ENCODE measurements at regions not wholly inside any gene's neighbourhood (a gene's known extent, or its start where the extent isn't known, plus 50 kb on each side); places are given as distances from the start of the nearest gene placed in this dataset.

GRCh38 chr1:221840511-221841243 lies 98.8 kb upstream of the DUSP10 start:
- POLR2A ChIA-PET = no interaction called here

More at GRCh38 chr1:221840511-221841243, 98.8 kb upstream of the DUSP10 start:
- TF ChIP-seq POLR2AphosphoS5 (IDR thresholded peaks at IDR 0.05; ENCODE audit: low read depth, low read length) (no peak), PBX3 (IDR thresholded peaks at IDR 0.05) (no peak), RAD21 (IDR thresholded peaks at IDR 0.05; ENCODE audit: low read length) (no peak), REST (IDR thresholded peaks at IDR 0.05; ENCODE audit: low read depth, low read length) (no peak), CTCF (IDR thresholded peaks at IDR 0.05) (no peak), SMC3 (IDR thresholded peaks at IDR 0.05; ENCODE audit: low read depth, low read length) (no peak), FOXM1 (IDR thresholded peaks at IDR 0.05; ENCODE audit: low read depth) (no peak), TCF12 (IDR thresholded peaks at IDR 0.05) (no peak), SIN3A (IDR thresholded peaks at IDR 0.05; ENCODE audit: borderline replicate concordance, low read depth, low read length) (no peak), EP300 (IDR thresholded peaks at IDR 0.05; ENCODE audit: borderline replicate concordance in 1 of 2, low read depth in 1 of 2, low read length in 1 of 2) (no peak), RFX5 (IDR thresholded peaks at IDR 0.05; ENCODE audit: low read length) (no peak)
- Histone ChIP-seq H3K27ac (ENCODE audit: low read depth in 2 of 2, low read length in 1 of 2) (peak overlapping the region in 1 of 2 experiments; percentile 11; a peak in 1 of 4 replicates), H3K4me2 (no peak overlapping the region), H3K9ac (no peak overlapping the region), H3K79me2 (ENCODE audit: insufficient read depth) (no peaks in the 10 kb centered on the region), H3K9me2 (no peaks in the 10 kb centered on the region), H3K27me3 (ENCODE audit: insufficient read depth) (no peaks in the 10 kb centered on the region), H3F3A (replicated peaks; ENCODE audit: insufficient read depth) (no peaks in the 10 kb centered on the region), H3K9me3 (no peaks in the 10 kb centered on the region), H2AFZ (ENCODE audit: low read depth) (no peak overlapping the region), H3K4me3 (ENCODE audit: low read depth in 2 of 2, low read length in 1 of 2) (no peak overlapping the region), H4K20me1 (ENCODE audit: insufficient read depth) (no peaks in the 10 kb centered on the region), H3K4me1 (ENCODE audit: control insufficient read depth in 1 of 2, insufficient read depth in 2 of 2, low read depth in 1 of 2, low read length in 1 of 2) (no peaks in the 10 kb centered on the region), H3K36me3 (replicated peaks in 1 of 2; ENCODE audit: control insufficient read depth in 1 of 2, insufficient read depth in 2 of 2, low read length in 1 of 2) (no peaks in the 10 kb centered on the region)
- 86% methylated on average over 5 of the region's 5 CpGs for WGBS (ENCODE audit: low lambda C conversion rate)
- CTCF ChIA-PET = no interaction called here
- no peak for DNase-seq
